A673 (cell line): ENCODE measurements at regions not wholly inside any gene's neighbourhood (a gene's known extent, or its start where the extent isn't known, plus 50 kb on each side); places are given as distances from the start of the nearest gene placed in this dataset.

ENCODE experiments used
- BruUV-seq: library from RNA; stranded (reverse); fragments of 400-500 nt; replicated peaks from 2 replicates; lab custom pipeline; 2021; lab: Mats Ljungman, UMichigan
- CTCF ChIA-PET: fragments of 300-600 bp; sonication (Branson Sonifier 250); formaldehyde crosslinking; loops from one replicate; lab custom pipeline; 2022; ENCODE audit warnings: antibody characterized with exemption; lab: Charles Lee
- POLR2A ChIA-PET: fragments of 300-600 bp; sonication (Branson Sonifier 250); formaldehyde crosslinking; loops from one replicate; lab custom pipeline; 2022; ENCODE audit warnings: antibody characterized with exemption; ENCODE audit not compliant: low non-redundant PET; lab: Charles Lee
- DNase-seq: peaks from one replicate; pipeline ENCODE4 v3.0.0-alpha.2; 2015; ENCODE audit warnings: low spot score
- H3K27ac ChIP-seq: fragments of 200-600 bp; sonication (generic); 2 replicates; pipeline ENCODE4 v1.5.1; 2016; ENCODE audit warnings: mixed run types, low read depth, mild to moderate bottlenecking, mixed read lengths, antibody characterized with exemption, low read length; ENCODE audit not compliant: poor library complexity, severe bottlenecking
- H3K27me3 ChIP-seq: fragments of 200-600 bp; sonication (generic); replicated peaks from 2 replicates; pipeline ENCODE4 v1.6.1; 2017; ENCODE audit warnings: mixed run types, low read depth, mild to moderate bottlenecking, mixed read lengths, antibody characterized with exemption, low read length; ENCODE audit not compliant: insufficient read depth, poor library complexity
- H3K36me3 ChIP-seq: fragments of 200-600 bp; sonication (generic); 2 replicates; pipeline ENCODE4 v1.6.1; 2016; ENCODE audit warnings: mixed run types, mild to moderate bottlenecking, mixed read lengths, antibody characterized with exemption, low read length; ENCODE audit not compliant: insufficient read depth, poor library complexity, severe bottlenecking
- H3K4me1 ChIP-seq: fragments of 200-600 bp; sonication (generic); 2 replicates; pipeline ENCODE4 v1.6.1; 2017; ENCODE audit warnings: mixed run types, mild to moderate bottlenecking, mixed read lengths, antibody characterized with exemption, low read length; ENCODE audit not compliant: insufficient read depth, poor library complexity, severe bottlenecking
- H3K4me3 ChIP-seq: fragments of 200-600 bp; sonication (generic); 2 replicates; pipeline ENCODE4 v1.5.1; 2016; ENCODE audit warnings: low read depth, mixed run types, mild to moderate bottlenecking, mixed read lengths, low read length; ENCODE audit not compliant: poor library complexity, severe bottlenecking
- H3K9me3 ChIP-seq: fragments of 200-600 bp; sonication (generic); 2 replicates; pipeline ENCODE4 v1.6.1; 2016; ENCODE audit warnings: mixed run types, low read depth, mild to moderate bottlenecking, mixed read lengths, antibody characterized with exemption, low read length; ENCODE audit not compliant: poor library complexity, severe bottlenecking
- EZH2 ChIP-seq: fragments of 200-600 bp; sonication (generic); IDR thresholded peaks from 2 replicates; pipeline ENCODE4 v1.6.1; 2017; ENCODE audit warnings: borderline replicate concordance, low read depth, mild to moderate bottlenecking, mixed read lengths, antibody characterized with exemption, low read length; ENCODE audit not compliant: poor library complexity, severe bottlenecking
- intact Hi-C: fragments of 100-400 bp; cut with micrococcal nuclease; formaldehyde crosslinking; loops from one replicate; pipeline ENCODE4 v1.10.0; 2022; ENCODE audit not compliant: unreplicated experiment
- TF ChIP-seq, protein P1 (sequence below): fragments of 300-800, 200-600 bp; sonication (generic); conservative IDR thresholded peaks from 2 replicates; pipeline ENCODE4 v1.5.1; 2017; ENCODE audit warnings: low read depth, mild to moderate bottlenecking, antibody characterized with exemption, low read length, moderate library complexity, mixed read lengths

DNA sequence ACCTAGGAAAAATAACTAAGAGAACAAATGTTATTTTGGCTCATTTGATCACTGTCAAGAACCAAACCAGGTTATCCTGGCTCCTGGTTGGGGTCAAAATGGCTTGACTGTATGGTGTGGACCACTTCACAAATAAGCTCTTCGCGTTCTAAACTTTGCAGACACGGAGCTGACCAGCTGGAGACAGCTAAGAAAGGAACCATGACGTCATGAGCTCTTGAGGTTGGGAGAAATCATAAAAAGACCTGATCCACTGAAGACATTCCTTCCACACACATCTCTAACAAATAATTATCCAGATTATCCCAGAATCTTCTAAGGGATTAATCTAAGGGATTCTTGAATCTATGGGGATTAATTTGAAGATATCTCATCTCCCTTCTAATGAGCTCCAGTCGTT, 321.5 kb upstream of the IGF1R start:
- intact Hi-C loops = no loop called here
- Histone ChIP-seq H3K36me3 (no peaks in the 10 kb centered on the region), H3K4me3 (no peak overlapping the region), H3K4me1 (peaks cover 11% of the 10 kb centered on the region), H3K27me3 (no peaks in the 10 kb centered on the region), H3K27ac (no peak overlapping the region), H3K9me3 (peaks cover 6% of the 10 kb centered on the region)
- TF ChIP-seq, protein P1, sequence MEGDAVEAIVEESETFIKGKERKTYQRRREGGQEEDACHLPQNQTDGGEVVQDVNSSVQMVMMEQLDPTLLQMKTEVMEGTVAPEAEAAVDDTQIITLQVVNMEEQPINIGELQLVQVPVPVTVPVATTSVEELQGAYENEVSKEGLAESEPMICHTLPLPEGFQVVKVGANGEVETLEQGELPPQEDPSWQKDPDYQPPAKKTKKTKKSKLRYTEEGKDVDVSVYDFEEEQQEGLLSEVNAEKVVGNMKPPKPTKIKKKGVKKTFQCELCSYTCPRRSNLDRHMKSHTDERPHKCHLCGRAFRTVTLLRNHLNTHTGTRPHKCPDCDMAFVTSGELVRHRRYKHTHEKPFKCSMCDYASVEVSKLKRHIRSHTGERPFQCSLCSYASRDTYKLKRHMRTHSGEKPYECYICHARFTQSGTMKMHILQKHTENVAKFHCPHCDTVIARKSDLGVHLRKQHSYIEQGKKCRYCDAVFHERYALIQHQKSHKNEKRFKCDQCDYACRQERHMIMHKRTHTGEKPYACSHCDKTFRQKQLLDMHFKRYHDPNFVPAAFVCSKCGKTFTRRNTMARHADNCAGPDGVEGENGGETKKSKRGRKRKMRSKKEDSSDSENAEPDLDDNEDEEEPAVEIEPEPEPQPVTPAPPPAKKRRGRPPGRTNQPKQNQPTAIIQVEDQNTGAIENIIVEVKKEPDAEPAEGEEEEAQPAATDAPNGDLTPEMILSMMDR = no peak
- TF ChIP-seq EZH2 = no peak
- BruUV-seq = no TSS peak
- DNase-seq = no peak
- ChIA-PET CTCF (interaction anchor here (0.6 to 1.2 kb wide), 2 partner anchors 15 to 35 kb away, joined by 4 to 7 read pairs; no protein-coding TSS in a partner anchor), POLR2A (no interaction called here)

DNA sequence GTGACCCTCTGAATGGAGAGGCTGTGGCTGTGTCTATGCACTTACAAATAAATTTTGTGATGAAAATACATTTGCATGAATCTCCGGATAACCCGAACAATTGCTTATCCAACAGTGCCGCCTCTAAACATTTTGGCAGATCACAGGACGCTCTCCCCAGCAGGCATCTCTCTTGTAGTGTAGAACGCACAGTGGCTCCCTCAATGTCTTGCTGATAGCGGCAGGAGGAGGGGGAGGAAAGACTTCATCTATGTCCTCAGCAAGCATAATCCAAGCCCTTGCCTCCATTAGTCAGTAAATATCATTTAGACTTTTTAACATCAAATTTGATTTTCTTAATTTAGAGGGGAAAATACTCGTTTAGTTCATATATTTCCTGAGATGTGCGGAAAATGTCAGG, 318.1 kb upstream of the IGF1R start:
- H3K36me3 ChIP-seq = no peaks in the 10 kb centered on the region
- POLR2A ChIA-PET = no interaction called here
- no peaks in the 10 kb centered on the region for H3K9me3 ChIP-seq
- CTCF ChIA-PET = interaction anchor here (0.6 kb wide), 1 partner anchor 15 kb away, joined by 5 read pairs; no protein-coding TSS in a partner anchor
- no peaks in the 10 kb centered on the region for H3K27me3 ChIP-seq
- intact Hi-C loops = no loop called here
- no peak overlapping the region for H3K4me3 ChIP-seq
- H3K27ac ChIP-seq = no peak overlapping the region
- BruUV-seq = no TSS peak
- no peak for DNase-seq
- no peak for TF ChIP-seq EZH2
- TF ChIP-seq, protein P1 = no peak
- no peaks in the 10 kb centered on the region for H3K4me1 ChIP-seq

DNA sequence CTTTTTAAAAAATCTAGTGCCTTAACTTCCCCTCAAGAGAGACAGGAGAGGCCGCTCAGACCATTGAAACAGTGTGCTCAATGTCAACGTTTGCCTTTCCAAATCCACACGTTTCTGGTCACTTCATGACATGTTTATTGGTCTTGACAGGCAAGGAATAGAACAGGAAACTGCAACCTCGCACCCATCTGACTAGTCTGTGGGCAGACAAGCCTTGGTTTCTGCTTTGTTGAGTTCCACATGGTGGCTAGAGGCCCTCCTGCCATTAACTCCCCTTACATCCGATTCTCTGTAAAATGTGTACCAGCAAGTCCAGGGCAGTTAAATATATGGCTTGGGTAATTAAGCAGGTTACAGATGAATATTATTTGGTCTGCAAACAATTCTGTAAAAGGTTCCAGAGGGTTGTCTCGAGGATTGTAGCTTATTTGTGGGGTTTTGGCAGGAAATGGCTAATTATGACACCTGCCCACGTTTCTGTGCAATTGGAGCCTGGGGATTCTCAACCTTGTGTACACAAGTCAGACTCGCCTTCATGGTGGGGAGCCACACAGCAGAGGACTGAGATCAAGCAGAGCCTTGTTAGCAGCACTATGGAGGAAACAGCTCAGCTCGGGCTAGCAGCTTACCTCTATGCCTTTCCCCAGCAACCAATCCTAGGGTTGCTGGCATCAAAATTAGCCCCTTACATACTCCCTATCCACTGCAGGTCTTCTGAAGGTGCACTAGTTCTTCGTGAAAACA, 317.5 kb upstream of the IGF1R start:
- no peak for TF ChIP-seq EZH2
- TF ChIP-seq, protein P1 = no peak
- DNase-seq = no peak
- Histone ChIP-seq H3K9me3 (no peaks in the 10 kb centered on the region), H3K4me3 (no peak overlapping the region), H3K27ac (no peak overlapping the region), H3K4me1 (no peaks in the 10 kb centered on the region), H3K36me3 (no peaks in the 10 kb centered on the region), H3K27me3 (no peaks in the 10 kb centered on the region)
- ChIA-PET POLR2A (interaction anchor here (0.6 kb wide), 1 partner anchor 9 kb away, joined by 3 read pairs; no protein-coding TSS in a partner anchor), CTCF (interaction anchor here (0.6 kb wide), 1 partner anchor 16 kb away, joined by 5 read pairs; no protein-coding TSS in a partner anchor)
- BruUV-seq = no TSS peak
- intact Hi-C loops = no loop called here
